ENCODE measurements at regions not wholly inside any gene's neighbourhood (a gene's known extent, or its start where the extent isn't known, plus 50 kb on each side); places are given as distances from the start of the nearest gene placed in this dataset.
A peak's percentile ranks its signal among the peaks of the same experiment; 100 is the strongest.

GRCh38 chr6:21665392-21666200, 72.0 kb downstream of the SOX4 start:
- DNase-seq (ENCODE audit: low read depth), result no peak
- no peak for TF ChIP-seq CTCF (conservative IDR thresholded peaks at IDR 0.05; ENCODE audit: low read depth, low read length)
- H3K4me3 ChIP-seq (ENCODE audit: low read depth, low read length), result peak overlapping the region; percentile 57

GRCh38 chr6:21666201-21666691, 72.7 kb downstream of the SOX4 start:
- TF ChIP-seq CTCF (conservative IDR thresholded peaks at IDR 0.05; ENCODE audit: low read depth, low read length), result no peak
- no peak for DNase-seq (ENCODE audit: low read depth)
- peak overlapping the region; percentile 52 for H3K4me3 ChIP-seq (ENCODE audit: low read depth, low read length)

GRCh38 chr6:21666853-21667681, 73.5 kb downstream of the SOX4 start:
- H3K4me3 ChIP-seq (ENCODE audit: low read depth, low read length), result peak overlapping the region; percentile 34
- TF ChIP-seq CTCF (conservative IDR thresholded peaks at IDR 0.05; ENCODE audit: low read depth, low read length), result no peak
- DNase-seq (ENCODE audit: low read depth), result no peak

- TF ChIP-seq CTCF (conservative IDR thresholded peaks at IDR 0.05; ENCODE audit: low read depth, low read length), result no peak
- H3K4me3 ChIP-seq (ENCODE audit: low read depth, low read length), result no peak overlapping the region
- no peak for DNase-seq (ENCODE audit: low read depth)
Measured at GRCh38 chr6:21668795-21669194, 75.2 kb downstream of the SOX4 start.

- DNase-seq (ENCODE audit: low read depth), result no peak
- no peak for TF ChIP-seq CTCF (conservative IDR thresholded peaks at IDR 0.05; ENCODE audit: low read depth, low read length)
Measured at GRCh38 chr6:21676769-21677168, 83.2 kb downstream of the SOX4 start.

GRCh38 chr6:21678990-21679389, 85.4 kb downstream of the SOX4 start:
- peak; percentile 78 for DNase-seq (ENCODE audit: low read depth)
- no peak for TF ChIP-seq CTCF (conservative IDR thresholded peaks at IDR 0.05; ENCODE audit: low read depth, low read length)
- no peak overlapping the region for H3K4me3 ChIP-seq (ENCODE audit: low read depth, low read length)

More at GRCh38 chr6:21676769-21677168, 83.2 kb downstream of the SOX4 start:
- no peak overlapping the region for H3K4me3 ChIP-seq (ENCODE audit: low read depth, low read length)

All from choroid plexus epithelial cell (primary cell).